ENCODE measurements at regions not wholly inside any gene's neighbourhood (a gene's known extent, or its start where the extent isn't known, plus 50 kb on each side); places are given as distances from the start of the nearest gene placed in this dataset.

GRCh38 chr9:93843396-93843795 is 111.8 kb downstream of the BARX1 start:
- Mint-ChIP-seq H3K27ac (ENCODE audit: low read depth, unreplicated experiment) (no peak overlapping the region), H3K4me3 (ENCODE audit: unreplicated experiment) (no peak overlapping the region), H3K27me3 (ENCODE audit: insufficient read depth, unreplicated experiment) (peaks cover 60% of the 10 kb centered on the region), H3K9me3 (ENCODE audit: unreplicated experiment) (no peaks in the 10 kb centered on the region), H3K36me3 (ENCODE audit: insufficient read depth, unreplicated experiment) (no peaks in the 10 kb centered on the region), H3K4me1 (ENCODE audit: insufficient read depth, unreplicated experiment) (no peaks in the 10 kb centered on the region)
- intact Hi-C loops (cut with micrococcal nuclease) = no loop called here
- no peak for TF ChIP-seq CTCF (IDR thresholded peaks at IDR 0.05; ENCODE audit: unreplicated experiment)
- ChIA-PET POLR2A (no interaction called here), CTCF (no interaction called here)
- DNase-seq (ENCODE audit: unreplicated experiment) = no peak
- BruUV-seq (replicated peaks) = no TSS peak

- no peak for TF ChIP-seq CTCF (IDR thresholded peaks at IDR 0.05; ENCODE audit: unreplicated experiment)
- H3K4me3 Mint-ChIP-seq (ENCODE audit: unreplicated experiment) = no peak overlapping the region
- POLR2A ChIA-PET = no interaction called here
- BruUV-seq (replicated peaks) = no TSS peak
- H3K36me3 Mint-ChIP-seq (ENCODE audit: insufficient read depth, unreplicated experiment) = no peaks in the 10 kb centered on the region
- intact Hi-C loops (cut with micrococcal nuclease) = no loop called here
- no peak overlapping the region for H3K27ac Mint-ChIP-seq (ENCODE audit: low read depth, unreplicated experiment)
- H3K27me3 Mint-ChIP-seq (ENCODE audit: insufficient read depth, unreplicated experiment) = peaks cover 38% of the 10 kb centered on the region
- no peaks in the 10 kb centered on the region for H3K4me1 Mint-ChIP-seq (ENCODE audit: insufficient read depth, unreplicated experiment)
- CTCF ChIA-PET = no interaction called here
- no peaks in the 10 kb centered on the region for H3K9me3 Mint-ChIP-seq (ENCODE audit: unreplicated experiment)
- no peak for DNase-seq (ENCODE audit: unreplicated experiment)
Observed at GRCh38 chr9:93830606-93831005, 124.5 kb downstream of the BARX1 start.

DNA sequence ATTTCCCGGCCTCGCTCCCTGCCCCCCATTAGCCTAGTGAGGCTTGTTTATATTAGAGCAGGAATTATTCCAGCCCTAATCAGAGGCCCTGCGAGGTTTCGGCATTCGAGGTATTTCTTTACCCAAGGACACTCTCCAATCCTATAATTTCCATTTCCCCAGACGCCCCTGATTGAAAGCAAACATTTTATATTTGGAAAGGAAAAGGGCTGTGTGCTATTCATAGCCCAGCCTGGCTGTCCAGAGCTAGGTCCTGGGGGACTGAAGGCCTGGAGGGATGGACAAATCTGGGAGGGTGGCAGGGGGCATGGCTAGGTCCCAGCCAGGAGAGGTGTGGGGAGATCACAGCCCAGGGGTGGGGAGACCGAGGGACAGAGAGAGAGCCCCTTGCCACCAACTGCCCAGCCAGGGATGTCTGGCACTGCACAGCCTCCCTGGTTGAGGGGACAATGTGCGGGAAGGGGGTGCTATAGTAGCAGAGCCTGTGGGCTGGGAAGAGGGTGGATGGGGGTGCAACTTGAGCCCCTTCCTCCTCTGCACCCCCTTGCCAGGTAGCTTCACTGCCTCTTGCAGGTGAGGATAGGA is 125.1 kb downstream of the BARX1 start:
- ChIA-PET POLR2A (no interaction called here), CTCF (no interaction called here)
- no peak for TF ChIP-seq CTCF (IDR thresholded peaks at IDR 0.05; ENCODE audit: unreplicated experiment)
- Mint-ChIP-seq H3K4me3 (ENCODE audit: unreplicated experiment) (no peak overlapping the region), H3K27ac (ENCODE audit: low read depth, unreplicated experiment) (no peak overlapping the region), H3K36me3 (ENCODE audit: insufficient read depth, unreplicated experiment) (no peaks in the 10 kb centered on the region), H3K9me3 (ENCODE audit: unreplicated experiment) (no peaks in the 10 kb centered on the region), H3K27me3 (ENCODE audit: insufficient read depth, unreplicated experiment) (peaks cover 32% of the 10 kb centered on the region), H3K4me1 (ENCODE audit: insufficient read depth, unreplicated experiment) (no peaks in the 10 kb centered on the region)
- intact Hi-C loops (cut with micrococcal nuclease) = no loop called here
- no peak for DNase-seq (ENCODE audit: unreplicated experiment)
- BruUV-seq (replicated peaks) = no TSS peak

GRCh38 chr9:93829271-93830011 is 125.7 kb downstream of the BARX1 start:
- ChIA-PET POLR2A (no interaction called here), CTCF (no interaction called here)
- Mint-ChIP-seq H3K36me3 (ENCODE audit: insufficient read depth, unreplicated experiment) (no peaks in the 10 kb centered on the region), H3K27ac (ENCODE audit: low read depth, unreplicated experiment) (no peak overlapping the region), H3K27me3 (ENCODE audit: insufficient read depth, unreplicated experiment) (peaks cover 26% of the 10 kb centered on the region), H3K4me3 (ENCODE audit: unreplicated experiment) (no peak overlapping the region), H3K4me1 (ENCODE audit: insufficient read depth, unreplicated experiment) (no peaks in the 10 kb centered on the region), H3K9me3 (ENCODE audit: unreplicated experiment) (no peaks in the 10 kb centered on the region)
- TF ChIP-seq CTCF (IDR thresholded peaks at IDR 0.05; ENCODE audit: unreplicated experiment) = no peak
- no TSS peak for BruUV-seq (replicated peaks)
- DNase-seq (ENCODE audit: unreplicated experiment) = no peak
- intact Hi-C loops (cut with micrococcal nuclease) = no loop called here

Measured in MCF 10A (cell line).